ENCODE measurements at regions not wholly inside any gene's neighbourhood (a gene's known extent, or its start where the extent isn't known, plus 50 kb on each side); places are given as distances from the start of the nearest gene placed in this dataset.

- no peaks in the 10 kb centered on the region for H3K27me3 ChIP-seq (ENCODE audit: control insufficient read depth, insufficient read depth, low read length)
- no peak overlapping the region for H3K4me2 ChIP-seq (ENCODE audit: low read length)
- no peak for TF ChIP-seq CTCF (IDR thresholded peaks at IDR 0.05)
- no peaks in the 10 kb centered on the region for H3K79me2 ChIP-seq
- no peak overlapping the region for H3K27ac ChIP-seq
- H2AFZ ChIP-seq = no peak overlapping the region
- H3K36me3 ChIP-seq (ENCODE audit: control insufficient read depth, insufficient read depth, low read length) = no peaks in the 10 kb centered on the region
- no peaks in the 10 kb centered on the region for H3K4me1 ChIP-seq
- no peaks in the 10 kb centered on the region for H3K9me3 ChIP-seq (ENCODE audit: control insufficient read depth, low read length)
- H3K4me3 ChIP-seq (ENCODE audit: low read depth, low read length) = no peak overlapping the region
- H3K9ac ChIP-seq = no peak overlapping the region
These were observed 279.1 kb downstream of the PRL start for GRCh38 chr6:22017766-22018165.

DNA sequence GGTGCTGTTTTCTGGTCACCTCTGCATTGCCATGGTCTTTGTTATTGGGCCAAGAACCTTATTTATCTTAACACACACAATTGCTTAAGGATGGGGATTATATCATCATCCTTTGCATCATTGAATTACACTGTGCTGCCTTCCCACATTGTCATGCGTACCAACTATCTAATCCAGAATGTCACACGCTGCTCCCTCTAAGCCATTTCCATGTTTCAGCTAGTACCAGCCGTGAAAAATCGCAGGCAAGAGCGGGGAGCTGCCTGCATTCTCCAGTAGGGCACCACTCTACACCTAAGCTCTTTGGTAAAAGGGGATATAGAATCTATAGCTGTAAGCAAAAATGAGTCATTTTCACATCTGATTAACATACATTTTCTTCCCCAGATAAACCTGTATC, 277.0 kb downstream of the PRL start:
- Histone ChIP-seq H3K79me2 (no peaks in the 10 kb centered on the region), H2AFZ (no peak overlapping the region), H3K4me1 (no peaks in the 10 kb centered on the region), H3K4me2 (ENCODE audit: low read length) (no peak overlapping the region), H3K27me3 (ENCODE audit: control insufficient read depth, insufficient read depth, low read length) (no peaks in the 10 kb centered on the region), H3K36me3 (ENCODE audit: control insufficient read depth, insufficient read depth, low read length) (no peaks in the 10 kb centered on the region), H3K9me3 (ENCODE audit: control insufficient read depth, low read length) (no peaks in the 10 kb centered on the region), H3K4me3 (ENCODE audit: low read depth, low read length) (no peak overlapping the region), H3K27ac (no peak overlapping the region), H3K9ac (no peak overlapping the region)
- TF ChIP-seq CTCF (IDR thresholded peaks at IDR 0.05) = no peak

- Histone ChIP-seq H3K36me3 (ENCODE audit: control insufficient read depth, insufficient read depth, low read length) (no peaks in the 10 kb centered on the region), H3K4me2 (ENCODE audit: low read length) (no peak overlapping the region), H3K27ac (no peak overlapping the region), H3K4me1 (no peaks in the 10 kb centered on the region), H3K4me3 (ENCODE audit: low read depth, low read length) (no peak overlapping the region), H3K27me3 (ENCODE audit: control insufficient read depth, insufficient read depth, low read length) (no peaks in the 10 kb centered on the region), H3K9ac (no peak overlapping the region), H3K79me2 (no peaks in the 10 kb centered on the region), H2AFZ (no peak overlapping the region), H3K9me3 (ENCODE audit: control insufficient read depth, low read length) (no peaks in the 10 kb centered on the region)
- no peak for TF ChIP-seq CTCF (IDR thresholded peaks at IDR 0.05)
These were observed 276.4 kb downstream of the PRL start for GRCh38 chr6:22020299-22021003.

DNA sequence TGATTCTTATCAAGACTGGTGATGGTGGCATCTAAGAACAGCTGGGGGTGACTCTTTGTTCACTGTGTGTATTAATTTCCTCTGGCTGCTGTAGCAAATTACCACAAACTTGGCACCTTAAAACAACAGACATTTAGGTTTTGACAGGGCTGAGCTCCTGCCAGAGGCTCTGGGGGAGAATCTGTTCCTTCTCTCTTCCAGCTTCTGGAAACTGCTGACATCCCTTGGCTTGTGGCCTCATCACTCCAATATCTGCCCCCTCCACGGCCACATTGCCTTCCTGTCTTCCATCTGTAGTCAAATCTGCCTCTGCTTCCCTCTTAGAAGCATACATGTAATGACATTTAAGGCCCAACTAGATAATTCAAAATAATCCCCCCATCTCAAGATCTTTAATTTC, 274.9 kb downstream of the PRL start:
- Histone ChIP-seq H3K9me3 (ENCODE audit: control insufficient read depth, low read length) (no peaks in the 10 kb centered on the region), H3K4me1 (no peaks in the 10 kb centered on the region), H3K79me2 (no peaks in the 10 kb centered on the region), H3K27me3 (ENCODE audit: control insufficient read depth, insufficient read depth, low read length) (no peaks in the 10 kb centered on the region), H3K27ac (no peak overlapping the region), H3K4me3 (ENCODE audit: low read depth, low read length) (no peak overlapping the region), H3K4me2 (ENCODE audit: low read length) (no peak overlapping the region), H3K36me3 (ENCODE audit: control insufficient read depth, insufficient read depth, low read length) (no peaks in the 10 kb centered on the region), H2AFZ (no peak overlapping the region), H3K9ac (no peak overlapping the region)
- no peak for TF ChIP-seq CTCF (IDR thresholded peaks at IDR 0.05)

DNA sequence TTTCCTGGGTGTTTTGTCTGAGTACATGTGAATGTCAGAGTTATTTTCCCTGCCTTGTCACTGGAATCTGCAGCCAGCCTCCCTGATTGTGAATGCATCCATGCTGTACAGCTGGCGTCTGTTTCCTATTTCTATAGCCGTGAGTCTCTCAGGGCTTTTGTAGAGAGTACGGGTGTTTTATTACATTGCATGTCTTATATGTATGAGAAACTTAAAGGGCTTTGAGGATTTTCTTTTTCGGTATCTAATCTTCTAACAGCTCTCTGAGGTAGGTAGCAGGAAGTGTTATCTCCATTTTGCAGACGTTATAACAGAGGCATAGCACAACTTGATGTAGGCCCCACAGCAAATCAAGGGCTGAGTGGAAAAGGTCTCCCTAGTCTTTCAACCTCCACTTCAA, 272.9 kb downstream of the PRL start:
- H3K4me3 ChIP-seq (ENCODE audit: low read depth, low read length) = no peak overlapping the region
- no peaks in the 10 kb centered on the region for H3K27me3 ChIP-seq (ENCODE audit: control insufficient read depth, insufficient read depth, low read length)
- no peak overlapping the region for H3K27ac ChIP-seq
- H3K9me3 ChIP-seq (ENCODE audit: control insufficient read depth, low read length) = no peaks in the 10 kb centered on the region
- H3K36me3 ChIP-seq (ENCODE audit: control insufficient read depth, insufficient read depth, low read length) = no peaks in the 10 kb centered on the region
- H2AFZ ChIP-seq = no peak overlapping the region
- H3K4me1 ChIP-seq = no peaks in the 10 kb centered on the region
- H3K4me2 ChIP-seq (ENCODE audit: low read length) = no peak overlapping the region
- no peak overlapping the region for H3K9ac ChIP-seq
- no peak for TF ChIP-seq CTCF (IDR thresholded peaks at IDR 0.05)
- no peaks in the 10 kb centered on the region for H3K79me2 ChIP-seq
